Cardiac septum (tissue), 1 donor: ENCODE measurements at regions not wholly inside any gene's neighbourhood (a gene's known extent, or its start where the extent isn't known, plus 50 kb on each side); places are given as distances from the start of the nearest gene placed in this dataset.

Source experiments
- DNase-seq: peaks from one replicate; pipeline ENCODE4 v3.0.0-alpha.2; 2020; ENCODE audit warnings: low spot score
- intact Hi-C: fragments of 100-400 bp; cut with DNase I; formaldehyde crosslinking; loops from one replicate; pipeline ENCODE4 v1.14.0; 2022
- donor health status: DM: no; HTN: no; CAD: no.

DNA sequence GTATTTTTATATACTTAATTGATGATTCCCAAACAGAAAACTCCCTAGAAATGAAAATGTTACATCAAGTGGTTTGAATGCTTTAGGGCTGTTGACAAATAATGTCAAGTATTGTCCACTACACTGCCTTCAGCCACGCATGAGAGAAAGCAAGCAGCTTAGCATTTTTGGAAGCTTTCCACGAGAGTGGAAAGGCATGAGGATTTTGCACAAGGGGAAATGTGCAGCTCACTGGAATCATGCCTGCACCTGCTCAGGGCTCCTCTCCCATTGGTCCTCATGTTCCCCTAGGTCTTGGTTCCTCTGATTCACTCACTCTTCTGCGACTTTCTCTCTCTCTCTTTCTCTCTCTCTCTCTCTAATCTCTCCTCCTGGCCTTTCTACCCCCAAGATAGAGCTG is 439.5 kb upstream of the CDH4 start:
- no peak for DNase-seq
- intact Hi-C loops, result no loop called here

- DNase-seq, result no peak
- intact Hi-C loops, result no loop called here
Measured at GRCh38 chr20:60813066-60813465, 439.0 kb upstream of the CDH4 start.

- intact Hi-C loops, result no loop called here
- DNase-seq, result no peak
Measured at GRCh38 chr20:60815656-60816055, 436.4 kb upstream of the CDH4 start.

DNA sequence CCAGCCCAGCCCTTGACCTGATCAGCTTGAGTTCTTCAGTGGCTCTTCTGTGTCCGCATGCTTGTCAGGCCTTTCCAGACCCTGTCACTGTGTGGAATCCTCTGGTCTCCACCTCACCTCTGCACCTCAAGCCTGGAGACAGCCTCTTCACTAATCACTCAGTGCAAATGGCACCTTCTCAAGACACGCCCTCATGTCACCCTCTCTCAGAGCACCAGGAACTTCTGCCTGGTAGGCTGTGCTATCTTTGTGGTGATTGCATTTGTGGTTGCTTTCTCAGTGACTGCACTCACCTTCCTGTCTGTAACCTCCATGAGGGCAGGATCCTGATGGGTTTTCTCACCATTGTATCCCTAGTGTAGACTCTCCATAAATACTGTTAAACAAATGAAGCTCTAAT is 435.2 kb upstream of the CDH4 start:
- no peak for DNase-seq
- intact Hi-C loops, result no loop called here

- intact Hi-C loops, result no loop called here
- no peak for DNase-seq
Measured at GRCh38 chr20:60817891-60818290, 434.2 kb upstream of the CDH4 start.

DNA sequence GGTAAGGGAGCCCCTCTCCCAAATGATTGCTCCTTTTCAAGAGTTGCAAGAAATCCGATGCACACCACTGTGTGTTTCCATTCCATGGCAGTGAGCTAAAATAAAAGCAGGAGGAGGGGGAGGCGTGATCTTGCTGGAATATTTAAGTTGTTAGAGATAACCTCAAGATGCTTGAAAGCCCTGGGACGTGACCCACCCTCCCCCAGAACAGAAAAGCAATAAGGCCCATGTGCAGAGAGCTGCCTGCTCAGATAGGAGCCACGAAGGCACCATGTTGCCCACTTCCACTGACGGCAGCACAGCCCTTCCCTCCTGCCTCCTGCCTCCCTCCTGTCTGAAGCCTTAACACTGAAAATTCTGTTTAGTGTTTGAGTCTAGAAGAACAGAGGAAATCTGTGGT is 432.6 kb upstream of the CDH4 start:
- intact Hi-C loops, result no loop called here
- DNase-seq, result no peak

DNA sequence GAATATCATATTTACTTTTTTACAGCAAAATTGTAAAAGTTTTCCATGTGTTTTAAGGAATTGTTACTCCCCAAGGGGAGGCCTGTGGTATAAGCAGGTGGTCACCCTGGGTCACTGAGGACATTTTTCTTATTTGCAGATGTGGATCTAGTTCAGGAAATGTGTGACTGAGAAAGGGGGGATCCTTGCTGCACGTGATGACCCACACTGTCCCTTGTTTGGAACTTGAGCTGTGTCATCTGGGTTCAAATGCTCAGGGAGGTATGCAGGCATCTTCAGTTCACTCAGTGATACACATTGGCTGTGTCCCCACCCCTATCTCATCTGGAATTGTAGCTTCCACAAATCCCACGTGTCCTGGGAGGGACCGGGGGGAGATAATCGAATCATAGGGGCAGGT is 431.9 kb upstream of the CDH4 start:
- intact Hi-C loops, result no loop called here
- no peak for DNase-seq

DNA sequence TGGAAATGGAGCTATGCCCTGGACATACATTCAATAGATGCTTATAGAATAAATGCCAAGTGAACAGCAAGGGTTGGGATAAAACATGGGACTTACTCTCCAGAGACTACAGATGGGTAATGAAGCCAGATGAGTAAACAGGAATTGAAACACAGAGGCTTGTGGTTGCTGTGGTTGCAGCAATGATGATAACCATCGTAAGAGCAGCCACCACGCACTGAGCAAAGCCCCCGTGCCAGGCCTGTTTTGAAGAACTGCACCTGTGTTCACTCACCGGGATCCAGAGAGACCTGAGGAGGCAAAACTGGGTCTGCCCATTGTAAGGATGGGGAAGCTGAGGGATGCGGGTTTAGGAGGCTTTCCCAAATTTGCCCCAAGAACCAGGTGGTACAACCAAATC is 431.1 kb upstream of the CDH4 start:
- intact Hi-C loops, result no loop called here

DNA sequence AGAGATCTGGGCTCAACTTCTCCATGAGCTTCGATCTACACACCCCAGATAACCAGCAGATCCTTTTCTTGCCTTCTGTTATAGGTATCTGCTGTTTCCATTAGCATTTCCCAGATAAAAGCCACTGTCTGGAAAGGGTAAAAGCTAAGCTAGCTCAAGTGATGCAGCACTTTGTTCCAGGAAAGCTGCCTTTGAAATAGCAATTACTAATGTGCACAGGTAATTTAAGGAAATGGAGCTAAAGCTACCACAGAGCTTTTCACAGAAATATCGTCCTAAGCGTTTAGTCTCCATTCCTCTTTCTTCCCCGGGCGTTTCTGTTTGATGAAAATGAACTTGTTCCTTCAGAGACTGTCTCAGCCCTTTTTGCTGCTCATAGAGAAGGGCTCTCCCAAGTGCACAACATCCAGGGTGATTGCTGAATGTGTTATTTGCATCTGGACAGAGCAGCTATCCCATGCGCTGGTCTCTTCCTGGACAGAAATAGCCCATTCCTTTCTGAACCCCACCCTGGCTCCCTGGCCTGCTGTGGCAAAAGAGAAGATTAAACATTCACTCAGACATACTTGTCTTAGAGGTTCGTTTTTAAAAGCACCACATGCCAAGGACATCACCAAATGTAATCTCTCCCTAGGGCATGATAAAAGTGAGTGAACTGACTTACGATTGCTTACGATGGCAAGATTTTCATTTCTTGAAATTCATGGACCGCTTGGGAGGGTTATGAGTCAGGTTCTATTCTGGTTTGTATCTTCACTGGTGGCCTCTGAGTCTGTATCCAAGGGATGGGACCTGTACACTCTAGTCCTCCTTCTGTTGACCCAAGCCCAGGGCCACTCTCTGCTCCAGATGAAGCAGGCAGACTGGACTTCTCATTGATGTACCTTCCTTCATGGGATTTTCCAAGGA is 429.1 kb upstream of the CDH4 start:
- no peak for DNase-seq
- intact Hi-C loops, result no loop called here

More for the DNA sequence above, 431.1 kb upstream of the CDH4 start:
- no peak for DNase-seq

- DNase-seq, result no peak
- intact Hi-C loops, result no loop called here
Measured at GRCh38 chr20:60835876-60836275, 416.2 kb upstream of the CDH4 start.

- no peak for DNase-seq
- intact Hi-C loops, result no loop called here
Measured at GRCh38 chr20:60837173-60837770, 414.8 kb upstream of the CDH4 start.

DNA sequence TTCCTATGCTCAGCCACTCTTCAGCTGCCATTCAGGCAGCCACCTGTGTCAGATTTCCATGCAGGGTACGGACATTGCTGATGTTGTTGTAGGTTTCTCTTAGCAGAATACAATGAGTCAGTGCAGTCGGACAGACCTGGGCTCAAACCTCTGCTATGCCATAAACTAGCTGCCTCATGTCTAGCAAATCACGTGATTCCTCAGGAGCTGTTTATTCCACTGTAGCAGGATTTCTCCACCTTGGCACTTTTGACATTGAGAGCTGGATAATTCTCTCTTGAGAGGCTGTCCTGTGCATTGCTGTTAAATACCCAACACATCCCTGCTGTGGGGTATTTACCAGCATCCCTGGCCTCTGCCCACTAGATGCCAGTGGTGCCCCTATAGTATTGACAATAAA is 413.8 kb upstream of the CDH4 start:
- no peak for DNase-seq
- intact Hi-C loops, result no loop called here

- intact Hi-C loops, result no loop called here
- no peak for DNase-seq
Measured at GRCh38 chr20:60840971-60841370, 411.1 kb upstream of the CDH4 start.

- intact Hi-C loops, result no loop called here
- DNase-seq, result no peak
Measured at GRCh38 chr20:60845146-60845545, 406.9 kb upstream of the CDH4 start.

DNA sequence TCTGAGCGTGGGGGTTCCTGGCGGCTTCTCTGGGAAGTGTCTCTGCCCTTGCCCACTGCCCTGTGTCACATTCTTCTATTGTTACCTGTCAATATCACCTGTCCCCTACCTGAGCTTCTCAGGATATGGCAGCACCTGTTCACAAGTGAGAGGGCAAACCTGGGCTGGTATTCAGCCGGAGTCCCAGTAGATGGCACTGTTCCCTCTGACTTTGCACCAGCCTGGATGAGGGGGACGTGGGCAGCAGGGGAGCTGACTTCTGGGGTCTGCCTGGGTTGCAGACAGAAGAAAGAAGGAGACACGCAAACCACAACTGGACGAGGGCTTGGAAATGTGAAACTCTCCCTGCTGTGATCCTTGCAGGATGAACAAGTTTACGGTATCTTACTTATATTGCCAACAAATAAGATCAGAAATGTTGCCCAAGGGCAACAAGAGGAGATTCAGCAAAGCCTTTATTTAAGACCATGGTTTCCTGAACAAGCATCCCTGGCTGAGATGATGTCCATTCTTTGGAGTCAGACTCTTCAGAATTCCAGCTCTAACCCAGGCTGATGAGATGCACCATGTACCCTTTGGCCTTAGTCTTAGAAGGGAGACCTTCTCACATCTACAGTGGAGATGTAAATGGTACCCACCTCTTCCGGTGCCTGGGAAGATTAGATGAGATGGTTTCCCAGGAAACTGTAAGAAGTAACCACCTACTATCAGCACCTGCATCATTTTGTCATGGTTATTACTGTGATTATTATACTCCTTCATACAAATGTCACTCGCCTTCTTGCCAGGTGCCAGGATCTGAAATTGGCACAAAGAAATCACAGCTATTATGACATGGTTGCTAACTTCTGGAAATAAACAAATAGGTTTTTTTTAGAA is 400.0 kb upstream of the CDH4 start:
- no peak for DNase-seq
- intact Hi-C loops, result no loop called here

DNA sequence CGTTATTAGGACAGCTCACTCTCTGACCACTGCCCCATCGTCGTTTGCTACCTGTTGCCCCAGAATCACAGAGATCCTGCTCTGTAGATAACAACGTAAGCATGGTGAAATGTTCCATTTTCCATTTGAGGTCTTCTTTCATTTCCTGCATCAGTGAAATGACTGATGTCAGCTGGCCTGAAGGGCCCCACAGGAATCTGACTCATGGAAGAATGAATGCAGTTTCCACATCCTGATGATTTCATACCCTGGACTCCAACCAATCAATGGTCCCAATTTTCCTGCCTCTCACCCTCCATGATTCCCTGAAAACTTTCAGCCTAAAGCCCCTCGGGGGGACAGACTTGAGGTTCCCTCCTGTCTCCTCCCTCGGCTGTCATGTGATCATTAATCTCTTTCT is 394.4 kb upstream of the CDH4 start:
- intact Hi-C loops, result loop anchor here (5.0 kb wide), 1 partner anchor 260 kb away; no protein-coding TSS in a partner anchor
- DNase-seq, result no peak

DNA sequence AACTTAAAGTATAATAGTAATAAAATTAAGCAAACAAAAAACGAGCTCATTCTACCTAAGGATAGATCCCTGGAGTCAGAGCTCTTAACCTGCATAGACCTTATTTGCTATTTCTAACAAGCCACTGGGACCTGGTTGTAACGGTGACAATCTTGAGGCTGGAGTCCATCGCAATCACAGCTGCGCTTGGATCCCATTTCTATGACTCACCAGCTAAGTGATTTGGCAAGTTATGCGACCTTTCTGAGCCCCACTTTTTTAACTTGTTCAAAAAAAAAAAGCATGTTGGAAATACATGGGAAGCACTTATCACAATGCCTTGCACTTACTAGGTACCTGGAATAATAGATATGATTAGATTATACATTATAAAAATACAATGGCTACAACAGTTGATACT is 389.5 kb upstream of the CDH4 start:
- intact Hi-C loops, result no loop called here
- no peak for DNase-seq

DNA sequence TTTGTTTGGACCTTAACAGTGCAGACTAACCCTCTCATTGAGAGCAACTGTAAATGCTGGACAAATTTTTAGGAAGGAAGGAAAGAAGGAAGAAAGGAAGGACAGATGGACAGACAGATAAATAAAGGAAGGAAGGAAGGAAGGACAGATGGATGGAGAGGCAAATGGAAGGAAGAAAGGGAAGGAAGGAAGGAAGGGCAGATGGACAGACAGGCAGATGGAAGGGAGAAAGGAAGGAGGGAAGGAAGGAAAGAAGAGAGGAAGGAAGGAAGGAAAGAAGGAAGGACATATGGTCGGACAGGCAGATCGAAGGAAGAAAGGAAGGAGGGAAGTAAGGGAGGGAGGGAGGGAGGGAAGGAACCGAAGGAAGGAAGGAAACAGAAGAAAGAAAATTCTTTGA is 388.5 kb upstream of the CDH4 start:
- DNase-seq, result no peak
- intact Hi-C loops, result no loop called here

GRCh38 chr20:60867589-60867988 is 384.5 kb upstream of the CDH4 start:
- intact Hi-C loops, result no loop called here
- DNase-seq, result no peak

DNA sequence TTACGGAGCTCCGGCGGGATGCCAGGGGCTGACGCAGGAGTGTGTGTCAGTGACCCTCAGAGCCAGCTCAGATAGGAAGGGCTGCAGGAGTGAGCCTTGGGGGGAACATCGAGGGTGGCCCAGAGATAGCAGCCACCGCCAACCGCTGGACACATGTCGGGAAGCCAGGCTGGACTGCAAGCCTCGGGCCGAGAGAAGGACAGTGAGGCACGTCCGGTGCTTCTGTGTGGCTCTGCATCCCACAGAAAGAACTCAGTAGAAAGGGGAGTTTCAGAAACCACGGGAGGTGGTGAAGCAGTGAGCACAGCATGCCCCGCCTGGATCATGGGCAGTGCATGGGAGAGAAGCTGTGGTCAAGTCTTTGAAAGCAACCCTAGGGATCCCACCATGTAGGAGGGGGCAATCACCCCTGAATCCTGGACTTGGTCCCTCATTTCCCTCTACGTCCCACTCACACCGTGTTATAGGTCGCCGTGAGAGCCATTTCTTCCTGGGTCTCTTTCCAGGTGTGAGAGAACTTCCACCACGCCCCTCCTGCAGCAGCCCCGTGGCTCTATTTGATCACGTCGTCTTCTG is 383.7 kb upstream of the CDH4 start:
- DNase-seq, result no peak
- intact Hi-C loops, result no loop called here
